SK-N-SH (cell line): ENCODE measurements at regions not wholly inside any gene's neighbourhood (a gene's known extent, or its start where the extent isn't known, plus 50 kb on each side); places are given as distances from the start of the nearest gene placed in this dataset.

Experiments used
- FOXJ3 ChIP-seq: sonication (generic); formaldehyde crosslinking; IDR thresholded peaks from 2 replicates; pipeline ENCODE4 v1.5.1; 2020; ENCODE audit warnings: mild to moderate bottlenecking, missing genetic modification reagents
- MXI1 ChIP-seq: IDR thresholded peaks from 2 replicates; pipeline ENCODE4 v1.6.1; 2012; ENCODE audit warnings: mild to moderate bottlenecking, low read depth, low read length, improper control_type of control experiment
- POLR2AphosphoS5 ChIP-seq: IDR thresholded peaks from 2 replicates; pipeline ENCODE4 v1.6.1; 2012; ENCODE audit warnings: low read depth, low read length
- REST ChIP-seq: IDR thresholded peaks from 2 replicates; pipeline ENCODE4 v1.6.1; 2012; ENCODE audit warnings: mild to moderate bottlenecking, low read depth, low read length, moderate library complexity
- TF ChIP-seq, protein P1 (sequence below): fragments of 200-600 bp; sonication (generic); IDR thresholded peaks from 2 replicates; pipeline ENCODE4 v1.6.1; 2017; ENCODE audit warnings: antibody characterized with exemption, mild to moderate bottlenecking, moderate library complexity

- TF ChIP-seq, protein P1, sequence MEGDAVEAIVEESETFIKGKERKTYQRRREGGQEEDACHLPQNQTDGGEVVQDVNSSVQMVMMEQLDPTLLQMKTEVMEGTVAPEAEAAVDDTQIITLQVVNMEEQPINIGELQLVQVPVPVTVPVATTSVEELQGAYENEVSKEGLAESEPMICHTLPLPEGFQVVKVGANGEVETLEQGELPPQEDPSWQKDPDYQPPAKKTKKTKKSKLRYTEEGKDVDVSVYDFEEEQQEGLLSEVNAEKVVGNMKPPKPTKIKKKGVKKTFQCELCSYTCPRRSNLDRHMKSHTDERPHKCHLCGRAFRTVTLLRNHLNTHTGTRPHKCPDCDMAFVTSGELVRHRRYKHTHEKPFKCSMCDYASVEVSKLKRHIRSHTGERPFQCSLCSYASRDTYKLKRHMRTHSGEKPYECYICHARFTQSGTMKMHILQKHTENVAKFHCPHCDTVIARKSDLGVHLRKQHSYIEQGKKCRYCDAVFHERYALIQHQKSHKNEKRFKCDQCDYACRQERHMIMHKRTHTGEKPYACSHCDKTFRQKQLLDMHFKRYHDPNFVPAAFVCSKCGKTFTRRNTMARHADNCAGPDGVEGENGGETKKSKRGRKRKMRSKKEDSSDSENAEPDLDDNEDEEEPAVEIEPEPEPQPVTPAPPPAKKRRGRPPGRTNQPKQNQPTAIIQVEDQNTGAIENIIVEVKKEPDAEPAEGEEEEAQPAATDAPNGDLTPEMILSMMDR = no peak
- no peak for TF ChIP-seq REST
- no peak for TF ChIP-seq MXI1
- no peak for TF ChIP-seq POLR2AphosphoS5
- TF ChIP-seq FOXJ3 (CRISPR knock-in tag) = no peak
Measured at GRCh38 chr3:95673215-95673614, 1141.2 kb upstream of the EPHA6 start.
